Kidney tubule cell (primary cell): ENCODE measurements at regions not wholly inside any gene's neighbourhood (a gene's known extent, or its start where the extent isn't known, plus 50 kb on each side); places are given as distances from the start of the nearest gene placed in this dataset.
A peak's percentile ranks its signal among the peaks of the same experiment; 100 is the strongest.
"Not testable (repeated sequence)": the region's sequence is repeated elsewhere in the genome, so short reads cannot be mapped to it uniquely, and the experiment has no call there.

Experiments used
- DNase-seq: peaks from one replicate; pipeline ENCODE4 v3.0.0-alpha.2; 2018; ENCODE audit warnings: low spot score

DNA sequence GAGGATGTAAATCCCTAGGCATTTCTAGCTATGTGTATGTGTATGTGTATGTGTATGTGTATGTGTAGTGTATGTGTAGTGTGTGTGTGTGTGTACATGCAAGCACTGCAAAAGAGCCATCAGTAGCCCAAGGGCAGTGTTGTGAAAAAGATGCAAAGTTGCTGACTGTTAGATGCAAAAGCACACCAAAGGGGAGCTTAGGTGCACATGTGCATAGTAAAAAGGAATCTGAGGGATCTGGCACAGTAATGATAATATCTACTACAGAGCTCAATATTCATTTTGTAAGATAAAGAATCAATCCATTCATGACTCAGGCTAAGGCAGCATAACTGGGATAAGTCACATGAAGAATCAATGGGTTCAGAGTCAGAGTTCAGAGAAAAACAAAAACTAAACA is 80.2 kb downstream of the TMEM47 start:
- no peak for DNase-seq

GRCh38 chrX:34565981-34566380 is 91.1 kb downstream of the TMEM47 start:
- no peak for DNase-seq

- peak; percentile 59 for DNase-seq
Measured at GRCh38 chrX:34563804-34564203, 93.3 kb downstream of the TMEM47 start.

DNA sequence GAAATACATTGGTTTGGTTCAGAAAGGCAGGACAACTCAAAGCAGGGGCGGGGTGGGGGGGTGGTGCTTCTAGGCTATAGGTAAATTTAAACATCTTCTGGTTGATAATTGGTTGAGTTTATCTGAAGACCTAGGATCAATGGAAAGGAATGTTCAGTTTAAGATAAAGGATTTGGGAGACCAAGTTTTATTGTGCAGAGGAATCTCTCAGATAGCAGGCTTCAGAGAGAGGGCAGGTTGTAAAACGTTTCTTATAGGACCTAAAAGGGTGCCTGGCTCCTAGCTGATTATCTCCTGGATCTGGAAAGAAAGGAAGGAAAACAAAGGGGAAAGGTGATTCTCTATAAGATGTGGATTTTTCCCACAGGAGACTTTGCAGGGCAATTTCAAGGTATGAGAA is 94.0 kb downstream of the TMEM47 start:
- DNase-seq, result no peak

DNA sequence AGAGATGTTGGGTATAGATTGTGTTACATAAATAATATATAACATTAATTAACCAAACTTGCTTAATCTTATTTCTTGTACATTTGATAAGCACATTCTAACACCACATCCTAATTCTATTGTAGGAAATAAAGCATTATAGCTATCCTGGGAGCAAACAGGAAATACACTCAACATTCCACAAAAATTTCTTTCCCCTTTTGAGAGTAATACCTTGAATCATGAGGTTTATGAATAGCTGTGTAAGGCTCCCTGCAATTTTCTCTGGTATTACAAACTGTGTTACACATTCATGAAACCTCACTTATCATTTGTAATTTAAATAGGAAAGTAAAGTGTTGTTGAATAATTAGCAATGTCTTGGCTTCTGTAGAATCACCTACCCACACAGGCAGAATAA is 95.1 kb downstream of the TMEM47 start:
- DNase-seq, result peak; percentile 25

GRCh38 chrX:34560180-34560579 is 96.9 kb downstream of the TMEM47 start:
- DNase-seq, result no peak

DNA sequence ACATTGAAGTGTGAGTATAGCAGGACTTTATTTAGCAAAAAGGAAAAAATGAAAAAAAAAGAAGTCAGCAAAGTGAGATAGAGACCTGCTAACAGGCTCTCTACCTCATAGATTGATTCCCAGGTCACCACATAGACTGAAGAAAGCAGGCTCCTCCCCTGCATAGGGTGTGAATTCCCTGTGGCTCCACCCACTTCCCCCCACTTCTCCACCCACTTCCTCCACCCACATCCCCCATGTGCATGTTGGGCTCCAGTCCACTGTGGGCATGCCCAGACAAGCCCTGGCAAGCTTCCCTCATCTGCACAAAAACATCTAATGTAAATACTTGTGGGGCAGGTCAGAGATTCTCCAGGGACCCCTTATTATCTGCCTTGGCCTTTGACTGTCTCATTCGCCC is 97.8 kb downstream of the TMEM47 start:
- peak; percentile 22 for DNase-seq

DNA sequence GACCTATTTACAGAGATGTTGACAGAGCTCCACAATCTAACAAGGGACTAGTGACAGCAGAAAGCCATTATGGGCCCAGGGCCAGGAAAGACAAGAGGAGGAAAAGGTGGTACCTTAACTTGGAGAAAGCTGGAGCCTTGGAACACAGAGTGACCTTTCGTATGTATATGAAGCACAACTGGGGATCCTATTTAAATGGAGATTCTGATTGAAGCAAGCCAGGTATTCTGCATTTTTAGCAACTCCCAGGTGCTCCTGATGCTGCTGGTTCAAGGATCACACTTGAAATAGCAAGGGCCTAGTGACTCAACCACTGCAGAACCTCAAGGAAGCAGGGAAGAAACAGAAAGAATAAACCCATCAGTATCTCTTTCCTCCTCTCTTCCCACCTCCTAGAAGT is 99.4 kb downstream of the TMEM47 start:
- DNase-seq, result no peak

DNA sequence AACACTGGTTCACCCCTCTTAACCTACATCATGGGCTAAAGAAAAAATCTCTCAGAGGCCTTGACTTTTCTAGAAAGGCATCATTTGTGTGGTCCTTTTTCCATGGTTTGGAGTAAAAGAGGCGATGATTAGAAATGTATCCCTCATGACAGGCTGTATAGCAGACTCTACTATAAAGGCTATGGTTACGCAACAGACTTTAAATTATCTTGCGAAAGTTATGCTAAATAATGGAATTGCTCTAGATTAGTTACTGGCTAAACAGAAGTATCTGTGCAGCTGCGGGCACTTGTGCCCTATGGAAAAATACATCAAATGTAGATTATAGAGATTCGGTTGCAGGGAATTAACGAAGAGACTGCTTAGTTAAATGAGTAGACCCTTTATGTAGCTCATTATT is 101.6 kb downstream of the TMEM47 start:
- no peak for DNase-seq

DNA sequence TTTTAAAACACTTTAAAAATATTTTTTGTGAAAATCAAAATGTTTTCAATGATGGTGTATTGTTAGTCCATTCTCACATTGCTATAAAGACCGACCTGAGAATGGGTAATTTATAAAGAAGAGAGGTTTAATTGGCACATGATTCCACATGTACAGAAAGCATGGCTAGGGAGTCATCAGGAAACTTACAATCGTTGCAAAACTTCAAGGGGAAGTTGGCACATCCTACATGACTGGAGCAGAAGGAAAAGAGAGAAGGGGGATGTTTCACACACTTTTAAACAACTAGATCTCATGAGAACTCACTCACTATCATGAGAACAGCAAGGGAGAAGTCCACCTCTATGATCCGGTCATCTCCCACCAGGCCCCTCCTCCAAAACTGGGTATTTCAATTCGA is 110.7 kb downstream of the TMEM47 start:
- DNase-seq, result no peak

- peak; percentile 82 for DNase-seq
Measured at GRCh38 chrX:34528081-34528480, 129.0 kb downstream of the TMEM47 start.

DNA sequence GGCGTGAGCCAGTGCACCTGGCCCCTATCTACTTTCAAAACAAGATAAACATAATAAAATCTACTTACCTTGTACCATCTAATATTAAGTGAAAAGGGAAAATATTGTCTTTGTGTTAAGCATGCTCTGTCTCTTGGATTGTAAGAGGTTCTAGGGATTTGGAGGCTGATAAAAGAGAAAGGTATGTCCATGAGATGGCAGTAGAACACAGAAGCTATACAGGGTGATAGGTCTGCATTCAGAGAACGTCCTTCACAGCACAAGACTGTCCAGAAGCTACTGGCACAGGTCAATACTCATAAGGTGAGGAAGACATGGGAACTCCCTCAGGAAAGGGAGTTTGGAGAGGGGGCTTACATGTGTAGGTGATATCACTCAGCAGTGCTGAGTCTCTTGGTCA is 135.5 kb downstream of the TMEM47 start:
- DNase-seq, result peak; percentile 49

DNA sequence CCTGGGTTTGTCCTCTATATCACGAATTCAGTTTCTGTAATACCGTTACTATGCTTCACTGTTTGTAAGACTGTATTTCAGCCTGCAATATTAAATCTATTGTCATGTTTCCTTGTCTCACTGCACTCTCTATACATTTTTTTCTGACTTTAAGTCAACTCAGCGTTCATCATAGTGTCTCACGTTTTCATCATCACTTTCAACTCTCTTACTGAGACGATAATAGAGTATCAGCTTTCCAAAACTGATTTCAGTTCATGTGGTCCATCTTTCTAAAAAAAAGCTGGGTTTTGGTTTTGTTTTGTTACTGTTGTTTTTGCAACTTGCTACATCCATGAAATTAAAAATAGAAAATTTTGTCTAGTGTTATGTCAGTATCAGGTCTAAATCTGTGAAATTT is 147.7 kb downstream of the TMEM47 start:
- no peak for DNase-seq

DNA sequence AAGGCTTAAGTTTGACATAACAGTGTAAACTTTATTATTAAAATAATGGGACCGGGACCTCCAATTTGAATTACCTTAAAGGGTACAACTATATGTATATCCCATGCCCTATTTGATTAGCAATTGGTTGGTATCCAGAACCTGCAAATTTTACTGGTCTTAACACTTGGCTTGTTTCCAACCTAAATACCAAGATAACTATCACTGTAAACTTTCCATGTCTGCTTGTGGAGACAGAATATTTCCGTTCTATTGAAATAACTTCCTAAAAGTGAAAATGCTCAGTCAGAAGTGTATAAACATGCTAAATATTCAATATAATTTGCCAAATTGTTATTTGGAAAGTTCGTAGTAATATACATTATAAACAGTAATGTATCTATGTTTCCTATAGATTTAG is 154.0 kb downstream of the TMEM47 start:
- no peak for DNase-seq

GRCh38 chrX:34493086-34493485 is 164.0 kb downstream of the TMEM47 start:
- no peak for DNase-seq

DNA sequence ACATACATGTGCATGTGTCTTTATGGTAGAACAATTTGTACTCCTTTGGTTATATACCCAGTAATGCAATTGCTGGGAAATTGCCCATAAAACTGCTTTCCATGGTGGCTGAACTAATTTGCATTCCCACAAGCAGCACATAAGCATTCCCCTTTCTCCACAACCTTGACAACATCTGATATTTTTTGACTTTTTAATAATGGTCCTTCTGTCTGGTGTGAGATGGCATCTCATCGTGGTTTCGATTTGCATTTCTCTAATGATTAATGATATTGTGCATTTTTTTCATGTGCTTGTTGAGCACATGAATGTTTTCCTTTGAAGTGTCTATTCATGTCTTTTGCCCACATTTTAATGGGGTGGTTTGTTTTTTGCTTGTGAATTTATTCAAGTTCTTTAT is 166.0 kb downstream of the TMEM47 start:
- no peak for DNase-seq

GRCh38 chrX:34487364-34487763 is 169.7 kb downstream of the TMEM47 start:
- no peak for DNase-seq

DNA sequence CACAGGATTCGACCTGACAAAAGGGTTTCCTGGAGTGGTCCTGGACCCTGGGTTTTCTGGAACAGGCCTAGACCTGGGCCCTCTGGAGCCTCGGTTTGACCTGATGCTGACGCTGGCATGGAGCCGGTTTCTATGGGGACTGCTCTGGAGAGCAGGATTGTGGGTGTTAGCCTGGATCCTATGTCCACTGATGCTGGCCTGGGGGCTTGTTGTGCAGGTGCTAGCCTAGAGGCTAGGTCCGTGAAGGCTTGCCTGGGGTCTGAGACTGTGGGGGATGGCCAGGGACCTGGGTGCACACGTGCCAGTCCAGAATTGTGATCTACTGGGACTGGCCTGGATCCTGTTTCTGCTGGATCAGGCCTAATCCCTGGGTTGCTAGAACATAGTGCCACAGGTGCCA is 173.1 kb downstream of the TMEM47 start:
- no peak for DNase-seq

GRCh38 chrX:34470507-34470906 is 186.6 kb downstream of the TMEM47 start:
- no peak for DNase-seq

DNA sequence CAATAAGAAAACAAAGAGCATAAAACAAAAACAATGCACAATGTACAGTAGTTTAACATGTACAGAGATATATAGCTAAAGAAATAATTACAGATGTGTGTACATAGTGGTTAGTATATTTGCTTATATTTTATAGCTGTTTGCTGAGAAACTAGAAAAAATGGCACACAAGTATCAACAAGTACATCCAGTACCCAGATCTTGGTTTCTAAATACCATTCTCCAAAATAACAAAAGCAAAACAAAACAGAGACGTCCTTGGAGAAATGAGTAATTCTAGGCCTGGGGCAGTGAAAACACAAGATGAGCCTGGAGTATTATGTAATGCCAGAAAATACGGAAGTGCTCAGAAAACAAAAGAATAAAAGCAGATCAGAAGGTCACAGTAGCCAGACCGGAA is 189.6 kb downstream of the TMEM47 start:
- DNase-seq, result no peak

GRCh38 chrX:34463220-34463619 is 193.9 kb downstream of the TMEM47 start:
- not testable (repeated sequence) for DNase-seq

DNA sequence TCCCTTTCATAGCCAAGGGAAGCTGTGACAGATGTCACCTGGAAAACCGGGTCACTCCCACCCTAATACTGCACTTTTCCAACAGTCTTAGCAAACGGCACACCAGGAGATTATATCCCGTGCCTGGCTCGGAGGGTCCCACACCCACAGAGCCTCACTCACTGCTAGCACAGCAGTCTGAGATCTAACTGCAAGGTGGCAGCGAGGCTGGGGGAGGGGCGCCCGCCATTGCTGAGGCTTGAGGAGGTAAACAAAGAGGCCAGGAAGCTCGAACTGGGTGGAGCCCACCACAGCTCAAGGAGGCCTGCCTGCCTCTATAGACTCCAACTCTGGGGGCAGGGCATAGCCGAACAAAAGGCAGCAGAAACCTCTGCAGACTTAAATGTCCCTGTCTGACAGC is 199.2 kb downstream of the TMEM47 start:
- not testable (repeated sequence) for DNase-seq

DNA sequence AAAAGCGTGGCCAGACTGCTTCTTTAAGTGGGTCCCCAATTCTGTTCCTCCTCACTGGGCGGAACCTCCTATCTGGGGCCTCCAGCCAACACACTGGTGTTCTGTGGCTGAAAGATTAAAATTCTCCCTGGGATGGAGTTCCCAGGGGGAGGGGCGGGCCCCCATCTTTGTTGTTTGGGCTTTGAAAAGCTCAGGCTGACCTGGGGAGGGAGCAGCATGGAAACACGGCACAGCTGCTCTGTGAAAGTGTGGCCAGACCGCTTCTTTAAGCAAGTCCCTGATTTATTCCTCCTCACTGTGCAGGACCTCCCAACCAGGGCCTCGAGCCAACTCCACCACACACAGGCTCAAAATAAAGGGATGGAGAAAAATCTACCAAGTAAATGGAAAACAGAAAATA is 219.5 kb downstream of the TMEM47 start:
- no peak for DNase-seq

DNA sequence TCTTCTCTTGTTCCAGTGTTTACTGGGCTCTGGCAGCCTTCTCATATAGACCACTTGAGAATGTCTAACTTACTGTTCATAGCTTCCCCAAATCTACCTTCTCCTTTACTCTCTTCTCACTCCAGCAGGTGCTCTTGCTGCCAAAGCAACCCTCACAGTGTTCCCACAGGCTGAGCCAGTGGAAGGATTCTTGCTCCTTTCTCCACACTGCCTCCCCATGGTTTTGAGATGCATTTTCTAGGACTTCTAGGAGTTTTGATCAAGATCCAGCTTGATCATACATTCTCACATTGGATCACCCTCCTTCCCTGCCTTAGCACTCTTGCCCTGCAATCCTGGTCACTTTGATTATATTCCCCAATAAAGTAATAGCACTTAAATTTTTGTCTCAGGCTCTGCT is 230.8 kb downstream of the TMEM47 start:
- no peak for DNase-seq

DNA sequence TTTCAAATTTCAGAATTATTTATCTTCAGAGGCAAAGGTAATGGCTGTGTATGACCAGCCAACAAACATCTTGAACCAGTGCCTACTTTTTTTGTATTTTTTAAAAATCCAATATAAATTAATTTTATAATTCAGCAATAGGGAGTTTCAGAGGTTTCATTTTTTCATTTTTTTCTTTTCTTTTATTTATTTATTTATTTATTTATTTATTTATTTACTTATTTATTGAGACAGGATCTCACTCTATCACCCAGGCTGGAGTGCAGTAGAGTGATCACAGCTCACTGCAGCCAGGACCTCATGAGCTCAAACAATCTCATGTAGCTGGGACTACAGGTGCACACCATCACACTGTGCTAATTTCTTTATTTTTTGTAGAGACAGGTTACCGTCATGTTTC is 250.5 kb downstream of the TMEM47 start:
- no peak for DNase-seq
